ENCODE measurements at regions not wholly inside any gene's neighbourhood (a gene's known extent, or its start where the extent isn't known, plus 50 kb on each side); places are given as distances from the start of the nearest gene placed in this dataset.

- H3K9me3 ChIP-seq: no peaks in the 10 kb centered on the region
- TF ChIP-seq CTCF (IDR thresholded peaks at IDR 0.05) (no peak), POLR2A (IDR thresholded peaks at IDR 0.05) (no peak)
- no peaks in the 10 kb centered on the region for H3K36me3 ChIP-seq (replicated peaks in 1 of 2; ENCODE audit: insufficient read depth in 1 of 2, low read depth in 2 of 2)
- DNase-seq (no peak), ATAC-seq (no peak)
- peaks cover 7% of the 10 kb centered on the region for H3K4me1 ChIP-seq
- peaks cover 0 to 15% of the 10 kb centered on the region in 2 donors for H3K27me3 ChIP-seq
- no peak overlapping the region for H3K4me3 ChIP-seq
- 72 to 92% methylated on average over 17 to 36 of the region's 37 CpGs for WGBS, 2 donors
- intact Hi-C loops (cut with DNase I): no loop called here
- H3K27ac ChIP-seq: no peak overlapping the region
Observed at GRCh38 chr13:99896369-99897075, 75.0 kb downstream of the ZIC5 start.

GRCh38 chr13:99895444-99896368 is 75.9 kb downstream of the ZIC5 start:
- Histone ChIP-seq H3K27me3 (peaks cover 0 to 15% of the 10 kb centered on the region in 2 donors), H3K4me1 (peaks cover 7% of the 10 kb centered on the region), H3K27ac (no peak overlapping the region), H3K9me3 (no peaks in the 10 kb centered on the region), H3K4me3 (no peak overlapping the region), H3K36me3 (replicated peaks in 1 of 2; ENCODE audit: insufficient read depth in 1 of 2, low read depth in 2 of 2) (no peaks in the 10 kb centered on the region)
- intact Hi-C loops (cut with DNase I): no loop called here
- DNase-seq (no peak), ATAC-seq (no peak)
- no peak for TF ChIP-seq CTCF (IDR thresholded peaks at IDR 0.05)
- WGBS, 2 donors: 9 to 20% methylated on average over 29 to 99 of the region's 100 CpGs

- DNase-seq (no peak), ATAC-seq (no peak)
- Histone ChIP-seq H3K4me3 (no peak overlapping the region), H3K27ac (no peak overlapping the region), H3K36me3 (replicated peaks in 1 of 2; ENCODE audit: insufficient read depth in 1 of 2, low read depth in 2 of 2) (no peaks in the 10 kb centered on the region), H3K27me3 (peaks cover 0 to 15% of the 10 kb centered on the region in 2 donors), H3K9me3 (no peaks in the 10 kb centered on the region), H3K4me1 (peaks cover 7% of the 10 kb centered on the region)
- no peak for TF ChIP-seq POLR2A (IDR thresholded peaks at IDR 0.05)
- TF ChIP-seq CTCF (IDR thresholded peaks at IDR 0.05): no peak
- WGBS, 2 donors: 16 to 22% methylated on average over 33 of the region's 33 CpGs
- intact Hi-C loops (cut with DNase I): no loop called here
Observed at GRCh38 chr13:99894840-99895443, 76.6 kb downstream of the ZIC5 start.

- peaks cover 7% of the 10 kb centered on the region for H3K4me1 ChIP-seq
- 80 to 81% methylated on average over 13 of the region's 13 CpGs for WGBS, 2 donors
- H3K27ac ChIP-seq: no peak overlapping the region
- no peak for TF ChIP-seq CTCF (IDR thresholded peaks at IDR 0.05)
- TF ChIP-seq POLR2A (IDR thresholded peaks at IDR 0.05): no peak
- H3K36me3 ChIP-seq (replicated peaks in 1 of 2; ENCODE audit: insufficient read depth in 1 of 2, low read depth in 2 of 2): no peaks in the 10 kb centered on the region
- intact Hi-C loops (cut with DNase I): no loop called here
- no peaks in the 10 kb centered on the region for H3K9me3 ChIP-seq
- no peak for ATAC-seq
- H3K27me3 ChIP-seq: peaks cover 0 to 15% of the 10 kb centered on the region in 2 donors
- no peak for DNase-seq
- no peak overlapping the region for H3K4me3 ChIP-seq
Observed at GRCh38 chr13:99894105-99894839, 77.3 kb downstream of the ZIC5 start.
